ENCODE measurements at regions not wholly inside any gene's neighbourhood (a gene's known extent, or its start where the extent isn't known, plus 50 kb on each side); places are given as distances from the start of the nearest gene placed in this dataset.

- TF ChIP-seq, protein P1, sequence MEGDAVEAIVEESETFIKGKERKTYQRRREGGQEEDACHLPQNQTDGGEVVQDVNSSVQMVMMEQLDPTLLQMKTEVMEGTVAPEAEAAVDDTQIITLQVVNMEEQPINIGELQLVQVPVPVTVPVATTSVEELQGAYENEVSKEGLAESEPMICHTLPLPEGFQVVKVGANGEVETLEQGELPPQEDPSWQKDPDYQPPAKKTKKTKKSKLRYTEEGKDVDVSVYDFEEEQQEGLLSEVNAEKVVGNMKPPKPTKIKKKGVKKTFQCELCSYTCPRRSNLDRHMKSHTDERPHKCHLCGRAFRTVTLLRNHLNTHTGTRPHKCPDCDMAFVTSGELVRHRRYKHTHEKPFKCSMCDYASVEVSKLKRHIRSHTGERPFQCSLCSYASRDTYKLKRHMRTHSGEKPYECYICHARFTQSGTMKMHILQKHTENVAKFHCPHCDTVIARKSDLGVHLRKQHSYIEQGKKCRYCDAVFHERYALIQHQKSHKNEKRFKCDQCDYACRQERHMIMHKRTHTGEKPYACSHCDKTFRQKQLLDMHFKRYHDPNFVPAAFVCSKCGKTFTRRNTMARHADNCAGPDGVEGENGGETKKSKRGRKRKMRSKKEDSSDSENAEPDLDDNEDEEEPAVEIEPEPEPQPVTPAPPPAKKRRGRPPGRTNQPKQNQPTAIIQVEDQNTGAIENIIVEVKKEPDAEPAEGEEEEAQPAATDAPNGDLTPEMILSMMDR (conservative IDR thresholded peaks at IDR 0.05 in 1 of 2, IDR thresholded peaks at IDR 0.05 in 1 of 2; ENCODE audit: extremely low read depth in 1 of 2, insufficient read depth in 1 of 2, low read depth in 1 of 2, low read length in 2 of 2): no peak
- TF ChIP-seq EZH2 (IDR thresholded peaks at IDR 0.05; ENCODE audit: borderline replicate concordance, low read length): no peak
Measured at GRCh38 chr9:97096793-97097192, 57.9 kb upstream of the CTSV start.
